ENCODE measurements at regions not wholly inside any gene's neighbourhood (a gene's known extent, or its start where the extent isn't known, plus 50 kb on each side); places are given as distances from the start of the nearest gene placed in this dataset.
A peak's percentile ranks its signal among the peaks of the same experiment; 100 is the strongest.
"Not testable (repeated sequence)": the region's sequence is repeated elsewhere in the genome, so short reads cannot be mapped to it uniquely, and the experiment has no call there.

DNA sequence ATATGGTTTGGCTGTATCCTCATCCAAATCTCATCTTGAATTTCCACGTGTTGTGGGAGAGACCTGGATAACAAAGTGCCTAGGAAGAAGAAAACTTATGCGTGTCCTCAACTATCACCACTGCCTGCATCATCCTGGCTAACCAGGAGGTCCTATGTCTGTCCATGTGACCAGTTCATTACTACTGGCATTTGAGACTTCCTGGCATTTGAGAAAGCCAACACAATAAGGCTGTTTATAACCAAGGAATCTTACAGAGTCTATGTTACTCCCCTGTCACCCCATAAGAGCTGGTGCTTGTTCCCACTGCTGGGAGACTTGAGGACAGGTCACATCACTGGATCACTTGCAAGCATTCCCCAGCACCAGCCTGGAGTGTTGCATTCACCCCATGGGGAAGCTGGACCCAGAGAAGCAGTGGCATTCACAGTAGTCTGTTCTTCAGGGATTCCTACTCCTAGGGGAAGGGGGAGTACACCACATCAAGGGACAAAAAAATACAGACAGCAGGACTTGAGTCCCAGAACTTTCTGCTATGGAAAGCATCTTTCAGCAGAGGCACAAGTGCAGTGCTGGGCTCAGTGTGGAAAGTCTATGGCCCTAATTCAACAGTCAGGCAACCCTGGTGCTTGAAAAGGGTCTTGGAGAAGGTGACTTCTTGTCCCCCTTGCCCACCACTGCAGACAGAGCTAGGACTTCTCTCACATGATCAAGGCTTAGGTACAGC is 717.1 kb downstream of the SEMA5A start:
- DNase-seq: no peak

DNA sequence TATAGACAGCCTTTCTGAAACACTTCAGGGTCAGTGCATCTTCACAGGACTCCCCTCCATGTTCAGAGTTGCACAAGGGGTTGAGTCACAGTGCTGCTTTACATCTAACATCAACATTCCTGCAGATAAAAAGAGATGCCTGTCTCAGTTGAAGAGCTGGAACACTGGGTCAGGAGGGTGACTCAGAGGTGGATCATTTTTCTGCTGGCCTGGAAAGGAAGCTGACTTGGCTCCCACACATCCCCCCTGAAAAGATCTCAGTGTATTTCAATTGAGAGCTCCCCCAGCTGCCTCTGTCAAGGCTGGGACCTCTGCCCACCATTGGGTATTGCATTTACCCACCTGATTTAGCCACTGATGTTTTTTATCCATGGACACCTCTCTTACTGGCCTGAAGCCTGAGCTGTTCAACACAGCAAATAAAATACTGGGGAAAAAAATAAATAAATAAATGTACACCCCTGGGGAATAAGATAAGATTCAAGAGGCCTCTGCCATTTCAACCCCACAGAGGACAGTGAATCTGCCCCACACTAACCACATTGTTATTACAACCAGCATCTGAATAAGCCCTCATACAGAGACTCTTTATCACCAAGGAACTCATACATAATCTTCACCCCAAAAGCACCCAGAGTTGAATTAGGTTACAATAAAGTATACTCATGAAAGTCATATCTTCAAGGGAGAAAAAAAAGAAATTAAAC is 716.4 kb downstream of the SEMA5A start:
- DNase-seq: no peak

DNA sequence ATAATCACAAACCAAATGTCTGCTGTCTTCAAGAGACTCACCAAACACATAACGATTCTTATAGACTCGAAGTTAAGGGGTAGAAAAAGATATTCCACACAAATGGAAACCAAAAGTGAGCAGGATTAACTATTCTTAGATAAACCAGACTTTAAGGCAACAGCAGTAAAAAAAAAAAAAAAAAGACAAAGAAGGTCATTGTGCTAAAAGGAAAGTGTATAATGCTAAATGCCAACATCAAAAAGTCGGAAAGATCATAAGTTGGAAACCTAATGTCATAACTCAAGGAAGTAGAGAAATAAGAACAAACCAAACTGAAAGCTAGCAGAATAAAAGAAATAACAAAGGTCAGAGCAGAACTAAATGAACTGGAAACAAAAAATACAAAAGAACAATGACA is 714.6 kb downstream of the SEMA5A start:
- no peak for DNase-seq

DNA sequence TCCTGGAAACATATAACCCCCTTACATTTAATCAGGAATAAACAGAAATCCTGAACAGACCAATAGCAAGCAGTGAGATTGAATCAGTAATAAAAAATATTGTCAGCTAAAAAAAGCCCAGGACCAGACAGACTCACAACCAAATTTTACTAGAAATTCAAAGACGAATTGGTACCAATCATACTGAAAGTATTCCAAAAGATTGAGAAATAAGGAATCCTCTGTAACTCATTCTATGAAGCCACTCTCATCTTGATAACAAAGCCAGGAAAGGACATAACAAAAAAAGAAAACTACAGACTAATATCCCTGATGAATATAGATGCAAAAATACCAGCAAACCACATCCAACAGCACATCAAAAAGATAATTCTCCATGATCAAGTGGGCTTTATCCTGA is 714.0 kb downstream of the SEMA5A start:
- DNase-seq: no peak

DNA sequence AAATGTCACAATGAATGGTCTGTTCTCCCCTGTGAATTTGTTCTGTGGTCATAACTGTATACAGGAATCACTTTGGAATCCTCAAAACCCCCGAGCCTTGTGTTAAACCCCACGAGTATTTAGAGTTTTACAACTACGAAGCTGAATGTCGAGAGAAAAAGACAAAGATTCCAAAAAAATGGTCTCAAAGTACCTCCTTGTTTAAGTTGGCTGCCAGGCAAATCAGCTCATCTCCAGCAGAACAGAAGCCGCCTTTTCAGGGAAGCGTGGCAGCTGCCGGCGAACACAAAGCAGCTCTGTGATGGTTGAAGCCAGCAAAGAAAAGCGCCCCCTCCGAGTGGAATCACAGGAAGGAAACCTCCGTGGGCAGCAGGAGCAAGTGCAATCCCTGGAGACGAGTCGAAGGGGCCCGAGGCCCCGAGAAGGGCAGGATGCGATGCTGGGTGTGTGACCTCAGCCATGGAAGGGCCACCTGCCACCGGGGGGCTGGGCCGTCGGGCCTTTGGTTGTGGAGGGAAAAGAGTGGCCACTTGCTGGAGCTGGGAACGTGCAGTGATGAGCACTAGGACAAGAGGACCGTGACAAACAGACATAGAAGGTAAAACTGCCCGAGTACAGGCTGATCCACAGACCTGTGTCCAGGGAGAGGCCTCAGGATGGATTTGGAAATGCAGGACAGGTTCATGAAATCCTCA is 706.4 kb downstream of the SEMA5A start:
- no peak for DNase-seq

DNA sequence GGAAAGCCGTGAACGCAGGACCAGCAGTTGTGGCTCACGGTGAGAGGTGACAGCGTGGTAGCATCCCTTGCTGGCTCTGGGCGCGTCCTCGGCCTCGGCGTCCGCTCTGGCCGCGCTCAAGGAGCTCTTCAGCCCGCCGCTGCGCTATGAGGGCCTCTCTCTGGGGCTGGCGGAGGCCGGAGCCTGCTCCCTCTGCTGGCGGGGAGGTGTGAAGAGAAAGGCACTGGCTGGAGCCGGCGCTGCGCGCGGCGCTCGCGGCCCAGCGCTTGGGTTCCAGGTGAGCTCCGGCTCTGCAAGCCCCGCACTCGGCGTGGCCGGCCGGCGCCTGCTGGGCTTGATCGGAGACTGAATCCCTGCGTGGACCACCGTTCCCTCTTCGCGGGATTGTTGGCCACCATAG is 705.6 kb downstream of the SEMA5A start:
- no peak for DNase-seq

DNA sequence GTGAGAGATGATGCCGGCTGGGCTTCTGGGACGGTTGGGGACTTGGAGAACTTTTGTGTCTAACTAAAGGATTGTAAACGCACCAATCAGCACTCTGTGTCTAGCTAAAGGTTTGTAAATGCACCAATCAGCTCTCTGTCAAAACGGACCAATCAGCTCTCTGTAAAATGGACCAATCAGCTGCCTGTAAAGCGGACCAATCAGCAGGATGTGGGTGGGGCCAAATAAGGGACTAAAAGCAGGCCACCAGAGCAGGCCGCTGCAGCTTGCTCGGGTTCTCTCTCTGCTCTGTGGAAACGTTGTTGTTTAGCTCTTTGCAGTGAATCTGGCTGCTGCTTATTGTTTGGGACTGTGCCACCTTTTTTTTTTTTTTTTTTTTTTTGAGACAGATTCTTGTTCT is 705.1 kb downstream of the SEMA5A start:
- DNase-seq: not testable (repeated sequence)

DNA sequence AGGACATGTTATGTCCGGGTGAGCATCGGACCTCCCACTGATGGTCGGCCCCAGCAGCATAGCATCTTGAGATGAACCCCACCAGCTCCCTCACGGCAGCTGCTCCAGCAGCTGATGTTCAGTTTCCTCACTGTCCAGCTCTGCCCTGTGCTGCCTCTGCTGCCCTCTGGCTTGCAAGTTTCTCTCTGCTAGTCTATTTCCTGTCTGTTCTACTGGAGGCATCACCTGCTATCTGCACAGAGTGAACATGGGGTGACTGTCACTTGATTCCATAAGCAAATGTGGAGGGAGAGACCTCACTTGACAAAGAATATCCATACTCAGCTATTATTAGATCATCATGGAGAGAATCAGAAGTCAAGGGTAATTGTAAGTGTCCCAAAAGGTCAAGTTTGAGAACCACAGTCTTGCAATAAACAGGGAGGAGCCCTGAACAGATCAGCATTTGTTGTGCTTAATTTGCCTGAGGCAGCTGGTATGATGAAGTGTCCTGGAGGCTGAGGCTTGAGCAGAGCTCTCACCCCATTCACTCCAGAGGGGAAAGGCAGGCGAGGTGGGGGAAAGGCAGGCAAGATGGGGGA is 702.8 kb downstream of the SEMA5A start:
- DNase-seq: no peak

DNA sequence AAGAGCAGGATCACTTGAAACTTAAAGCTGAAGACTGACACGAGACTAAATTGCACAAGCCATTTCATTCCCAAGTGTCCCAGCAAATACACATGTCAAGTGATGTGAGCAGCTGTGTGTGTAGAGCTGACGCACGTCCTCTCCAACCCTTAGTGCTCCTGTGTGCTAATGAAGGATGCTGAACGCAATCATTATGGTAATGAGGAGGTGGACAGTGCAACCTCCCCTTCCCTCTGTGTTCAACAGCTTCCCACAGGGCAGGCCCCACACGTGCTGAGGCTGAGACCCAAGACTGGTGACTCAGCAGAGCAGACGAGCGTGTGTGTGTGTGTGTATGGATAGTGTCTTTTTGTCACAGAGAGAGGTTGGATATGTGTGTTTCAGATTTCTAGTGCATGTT is 702.1 kb downstream of the SEMA5A start:
- no peak for DNase-seq

DNA sequence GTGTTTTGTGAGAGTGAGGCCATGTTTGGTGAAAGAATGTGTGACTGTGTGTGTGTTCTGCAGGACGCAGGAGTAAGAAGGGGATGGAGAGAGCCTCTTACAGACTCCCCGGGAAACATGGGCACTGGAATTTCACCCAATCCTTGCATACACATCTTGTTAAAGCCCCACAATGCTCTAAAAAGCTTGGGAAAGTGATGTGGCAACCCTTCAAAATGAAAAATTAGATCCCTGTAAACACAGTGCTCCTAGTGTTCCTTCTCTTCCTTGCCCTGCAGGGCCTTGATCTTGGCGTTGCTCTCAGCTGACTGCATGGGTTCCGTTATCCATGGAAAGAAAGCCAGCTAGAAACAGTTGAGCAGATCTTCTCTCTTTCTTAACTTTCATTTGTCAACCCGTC is 701.7 kb downstream of the SEMA5A start:
- no peak for DNase-seq

DNA sequence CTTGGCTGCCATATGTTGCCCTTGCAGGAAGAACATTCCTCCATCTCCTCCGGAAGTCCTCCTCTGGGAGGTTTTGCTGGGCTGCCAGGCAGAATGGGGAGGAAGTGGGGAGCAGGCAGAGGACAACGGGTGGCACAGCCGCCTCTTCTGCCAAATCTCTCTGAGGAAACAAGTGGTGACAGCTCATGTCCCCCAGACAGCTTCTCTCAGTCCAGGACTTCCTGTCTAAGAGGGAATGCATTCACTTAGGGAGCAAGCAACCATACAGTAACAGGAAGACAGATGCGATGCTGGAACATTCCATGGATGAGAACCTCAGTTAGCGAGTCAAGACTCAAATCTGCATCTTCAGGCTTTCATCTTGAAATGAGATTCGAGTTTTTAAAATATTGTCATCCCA is 701.0 kb downstream of the SEMA5A start:
- DNase-seq: no peak

DNA sequence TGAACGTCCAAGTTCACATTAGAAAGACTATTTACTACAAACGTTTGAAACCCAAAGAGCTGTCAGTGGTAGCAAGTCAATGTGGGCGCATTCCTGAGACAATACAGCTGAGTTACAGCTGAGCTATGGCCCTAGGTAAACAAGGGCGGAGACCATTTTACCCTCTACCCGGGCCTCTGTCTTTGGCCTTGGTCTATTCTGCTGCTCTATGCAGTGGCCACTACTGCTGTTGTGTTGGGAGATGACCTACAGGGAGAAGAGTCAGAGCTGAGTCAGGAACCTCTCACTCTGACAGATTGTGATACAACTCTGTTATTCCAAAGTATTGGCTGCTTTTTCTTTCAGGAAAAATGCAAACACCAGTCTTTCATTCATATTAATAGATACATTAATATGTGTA is 700.6 kb downstream of the SEMA5A start:
- DNase-seq: no peak

DNA sequence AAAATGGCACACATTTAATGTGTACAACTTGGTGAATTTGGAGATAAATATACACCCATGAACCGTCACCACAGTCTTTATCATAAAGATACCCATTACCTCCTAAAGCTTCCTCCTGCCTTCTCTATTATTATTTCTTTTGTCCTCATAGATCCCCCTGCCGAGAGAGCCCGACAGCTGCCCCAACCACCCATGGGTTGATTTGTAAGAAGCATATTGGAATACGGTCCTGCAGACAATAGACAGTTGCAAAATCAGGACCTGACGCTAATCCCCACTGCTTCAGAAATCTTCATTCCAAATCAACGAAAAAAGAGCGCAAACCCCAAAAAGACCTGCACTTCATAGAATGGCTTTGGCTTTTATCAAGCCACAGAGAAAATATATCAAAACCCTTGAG is 697.5 kb downstream of the SEMA5A start:
- no peak for DNase-seq

DNA sequence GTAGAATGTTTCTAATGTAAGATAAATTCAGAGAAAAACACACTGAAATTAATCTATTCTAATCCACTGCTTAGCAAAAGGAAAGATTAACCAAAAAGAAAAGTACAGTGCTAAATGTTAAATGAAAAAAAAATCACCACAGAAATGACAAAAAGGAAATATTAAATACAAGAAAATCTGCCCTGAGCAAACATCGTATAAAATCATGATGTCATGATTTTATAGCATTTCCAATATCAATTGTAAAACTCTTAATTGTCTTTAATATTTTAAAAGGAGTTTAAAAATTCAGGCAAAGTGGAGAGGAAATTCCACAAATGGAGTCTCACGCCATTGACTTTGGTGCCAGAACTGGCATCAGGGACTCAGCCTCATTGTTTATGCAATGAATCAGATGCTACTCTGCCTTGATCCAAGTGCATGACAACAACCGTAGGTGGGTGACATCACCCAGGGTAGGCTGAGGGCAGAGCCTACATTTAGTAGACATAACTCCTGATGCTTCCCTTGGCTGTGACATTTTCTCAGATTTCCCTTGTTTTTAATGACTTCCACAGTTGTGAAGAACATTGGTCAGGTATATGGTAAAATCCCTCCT is 696.8 kb downstream of the SEMA5A start:
- no peak for DNase-seq

DNA sequence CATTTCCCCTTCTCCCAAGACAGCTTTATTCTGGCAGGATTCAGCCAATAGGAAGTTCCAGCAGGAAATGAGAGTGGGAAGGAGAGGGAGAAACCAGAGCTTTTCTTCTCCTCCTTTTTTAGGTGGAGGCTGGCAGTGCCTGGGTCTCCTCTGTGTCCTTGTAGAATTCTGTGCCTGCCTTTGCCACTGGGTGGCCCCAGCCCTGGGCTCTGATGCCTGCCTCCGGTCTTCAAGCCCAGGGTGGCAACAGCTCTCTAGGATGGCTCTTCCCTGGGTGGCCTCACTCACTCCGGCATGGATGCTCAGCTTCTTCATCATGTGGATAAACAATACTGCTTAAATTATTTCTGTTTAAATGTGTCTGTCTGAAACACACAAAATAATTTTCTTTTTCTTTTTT is 694.8 kb downstream of the SEMA5A start:
- no peak for DNase-seq

DNA sequence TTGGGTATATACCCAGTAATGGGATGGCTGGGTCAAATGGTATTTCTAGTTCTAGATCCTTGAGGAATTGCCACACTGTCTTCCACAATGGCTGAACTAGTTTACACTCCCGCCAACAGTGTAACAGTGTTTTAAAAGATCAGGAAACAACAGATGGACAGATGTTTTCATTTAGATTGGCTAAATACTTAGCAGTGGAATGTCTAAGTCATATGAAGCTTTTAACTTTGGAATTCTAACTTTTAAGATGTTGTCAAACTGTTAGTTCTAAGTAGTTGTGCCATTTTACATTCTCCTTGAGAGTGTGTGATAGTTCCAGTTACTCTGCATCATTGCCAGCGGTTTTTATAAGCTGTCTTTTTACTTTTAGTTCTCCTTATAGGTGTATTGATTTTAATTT is 688.8 kb downstream of the SEMA5A start:
- DNase-seq: no peak

DNA sequence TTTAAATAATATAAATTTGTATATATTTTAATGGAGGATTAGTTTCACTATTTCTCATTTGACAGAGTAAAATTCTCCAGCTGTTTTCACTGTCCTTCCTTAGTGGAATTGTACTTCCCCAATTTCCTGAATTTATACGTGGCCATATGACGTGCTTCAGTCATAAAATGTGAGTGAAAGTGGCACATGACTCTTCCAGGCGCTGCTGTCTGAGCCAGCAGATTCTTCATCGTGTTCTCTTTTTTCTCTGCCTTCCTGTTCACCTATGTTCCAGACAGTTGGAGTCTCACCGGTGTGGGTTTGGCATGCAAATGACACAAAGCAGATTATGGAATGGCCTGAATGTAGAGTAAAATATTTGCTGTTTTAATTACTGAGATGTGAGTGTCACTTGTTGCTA is 684.1 kb downstream of the SEMA5A start:
- no peak for DNase-seq

DNA sequence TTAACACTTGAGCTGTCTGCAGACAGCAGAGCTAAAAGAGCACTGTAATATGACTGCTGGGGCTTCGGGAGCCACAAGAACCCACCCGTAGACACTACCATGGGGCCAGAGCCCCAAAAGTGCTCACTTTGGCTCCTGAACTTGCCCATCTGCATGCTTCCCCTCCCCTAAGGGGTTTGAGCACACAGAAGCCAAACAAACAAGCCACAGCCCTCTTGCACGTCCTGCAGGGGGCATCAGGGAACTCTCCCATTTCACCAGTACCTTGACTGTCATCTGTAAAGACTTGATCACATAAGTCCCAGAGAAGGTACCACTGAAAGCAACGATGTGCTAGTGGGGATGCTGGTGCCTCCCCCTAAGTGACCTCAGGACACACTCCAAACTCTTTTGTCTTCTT is 681.8 kb downstream of the SEMA5A start:
- peak; percentile 35 for DNase-seq

DNA sequence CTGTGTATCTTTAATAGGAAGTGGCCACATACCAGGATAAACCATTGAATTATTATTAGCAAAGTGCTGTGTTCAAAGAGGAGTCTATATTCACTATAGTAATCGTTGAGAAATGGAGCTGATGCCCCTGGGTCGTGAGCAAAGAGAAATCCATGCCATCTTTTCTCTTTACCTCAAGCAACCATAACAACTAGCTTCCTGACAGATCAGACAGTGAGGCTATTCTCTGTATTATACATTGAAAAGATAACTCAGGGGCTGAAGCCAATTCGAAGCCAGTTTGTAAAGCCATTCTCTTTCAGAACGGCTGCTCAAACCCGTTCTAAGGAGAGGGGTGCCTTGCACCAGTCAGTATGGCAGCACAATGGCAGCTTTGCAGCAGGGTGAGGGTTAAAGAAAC is 680.6 kb downstream of the SEMA5A start:
- no peak for DNase-seq

DNA sequence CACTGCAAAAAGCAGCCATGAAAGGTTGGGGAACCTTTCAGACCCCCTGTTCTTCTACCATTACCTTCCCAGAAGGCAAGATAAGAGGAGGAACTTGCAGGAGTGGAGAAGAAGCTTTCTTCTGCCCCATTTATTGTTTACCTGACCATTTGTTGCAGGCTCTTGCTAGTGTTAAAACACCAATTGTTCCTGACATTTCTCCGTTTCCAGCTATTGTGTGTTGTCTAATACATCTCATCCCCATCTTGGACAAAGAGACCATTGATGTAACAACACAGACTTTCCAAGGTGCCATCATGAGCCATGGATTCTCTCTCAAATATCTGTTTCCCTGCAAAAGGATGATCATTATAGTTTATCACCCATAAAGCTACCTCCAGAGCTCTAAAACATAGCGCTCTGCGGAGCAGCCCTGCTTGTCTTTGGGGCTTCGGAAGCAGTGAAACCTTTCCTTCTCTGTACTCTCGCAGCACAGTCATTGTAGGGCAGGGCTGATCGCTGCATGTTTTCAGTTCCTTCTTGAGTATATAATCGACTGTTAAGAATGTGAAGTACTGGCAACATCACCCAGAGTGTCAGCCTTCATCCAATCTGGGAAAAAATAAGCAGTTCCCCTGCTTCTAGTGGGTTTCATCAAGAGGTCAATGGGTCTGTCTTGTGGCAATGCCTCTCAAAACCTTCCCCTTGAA is 680.0 kb downstream of the SEMA5A start:
- DNase-seq: no peak

DNA sequence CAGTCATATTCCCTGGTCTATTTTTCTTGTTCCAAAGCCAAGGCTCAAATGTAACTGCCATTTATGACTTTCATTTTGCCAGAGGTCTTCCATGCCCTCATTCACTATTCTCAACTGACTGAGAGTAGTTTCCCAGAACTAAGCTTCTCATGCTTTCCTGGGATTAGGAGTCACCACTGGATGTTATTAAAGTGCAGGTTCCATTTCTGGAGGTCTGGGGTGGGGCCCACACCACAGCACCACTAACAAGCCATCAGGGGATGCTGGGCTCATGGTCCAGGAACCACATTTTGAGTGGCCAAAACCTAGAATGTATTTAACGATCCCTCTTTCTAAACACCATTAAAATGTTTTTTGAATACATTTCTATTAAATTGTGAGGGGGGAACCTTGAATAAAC is 677.6 kb downstream of the SEMA5A start:
- DNase-seq: no peak

DNA sequence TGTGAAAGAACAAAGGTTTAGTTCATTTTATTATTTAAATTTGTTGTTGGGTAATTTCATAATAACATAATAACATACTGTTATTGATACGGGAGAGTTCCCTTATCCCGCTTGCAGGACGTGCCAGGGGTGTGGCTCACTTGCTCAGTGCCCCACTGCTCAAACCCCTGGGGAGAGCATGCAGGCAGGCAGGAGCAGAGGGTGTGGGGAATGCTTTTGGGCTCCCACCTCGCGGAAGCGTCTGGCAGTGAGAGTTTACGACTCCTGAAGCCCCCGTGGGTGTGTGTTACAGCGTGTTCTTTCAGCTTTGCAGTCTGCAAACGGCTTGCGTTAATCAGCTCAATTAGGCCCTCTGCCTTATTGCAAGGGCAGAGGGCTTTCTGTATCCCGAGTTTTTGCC is 675.9 kb downstream of the SEMA5A start:
- DNase-seq: no peak
